GM12865 (cell line): ENCODE measurements at regions not wholly inside any gene's neighbourhood (a gene's known extent, or its start where the extent isn't known, plus 50 kb on each side); places are given as distances from the start of the nearest gene placed in this dataset.

Experiments used
- DNase-seq: peaks from one replicate; pipeline ENCODE4 v3.0.0; 2010; ENCODE audit warnings: low read depth
- H3K4me3 ChIP-seq: 2 replicates; pipeline ENCODE4 v1.5.1; 2011; ENCODE audit warnings: mild to moderate bottlenecking, low read depth, low read length, control low read depth
- CTCF ChIP-seq: IDR thresholded peaks from 2 replicates; pipeline ENCODE4 v1.5.1; 2011; ENCODE audit warnings: low read length, control low read depth, low read depth, inconsistent platforms; ENCODE audit not compliant: insufficient read depth; ENCODE audit errors: missing control alignments

GRCh38 chrX:20517565-20517964 lies 250.9 kb upstream of the RPS6KA3 start:
- TF ChIP-seq CTCF, result no peak
- no peak for DNase-seq
- no peak overlapping the region for H3K4me3 ChIP-seq

- DNase-seq, result peak; percentile 68
- no peak overlapping the region for H3K4me3 ChIP-seq
- no peak for TF ChIP-seq CTCF
These were observed 249.2 kb upstream of the RPS6KA3 start for GRCh38 chrX:20515841-20516461.

GRCh38 chrX:20514358-20514757 lies 247.6 kb upstream of the RPS6KA3 start:
- no peak for TF ChIP-seq CTCF
- no peak for DNase-seq
- H3K4me3 ChIP-seq, result no peak overlapping the region

GRCh38 chrX:20513185-20513584 lies 246.5 kb upstream of the RPS6KA3 start:
- TF ChIP-seq CTCF, result no peak
- no peak for DNase-seq
- no peak overlapping the region for H3K4me3 ChIP-seq

- H3K4me3 ChIP-seq, result no peak overlapping the region
- TF ChIP-seq CTCF, result no peak
- DNase-seq, result no peak
These were observed 245.1 kb upstream of the RPS6KA3 start for GRCh38 chrX:20511792-20512191.

GRCh38 chrX:20507901-20508620 lies 241.4 kb upstream of the RPS6KA3 start:
- H3K4me3 ChIP-seq, result no peak overlapping the region
- no peak for DNase-seq
- TF ChIP-seq CTCF, result no peak
